ENCODE measurements at regions not wholly inside any gene's neighbourhood (a gene's known extent, or its start where the extent isn't known, plus 50 kb on each side); places are given as distances from the start of the nearest gene placed in this dataset.

DNA sequence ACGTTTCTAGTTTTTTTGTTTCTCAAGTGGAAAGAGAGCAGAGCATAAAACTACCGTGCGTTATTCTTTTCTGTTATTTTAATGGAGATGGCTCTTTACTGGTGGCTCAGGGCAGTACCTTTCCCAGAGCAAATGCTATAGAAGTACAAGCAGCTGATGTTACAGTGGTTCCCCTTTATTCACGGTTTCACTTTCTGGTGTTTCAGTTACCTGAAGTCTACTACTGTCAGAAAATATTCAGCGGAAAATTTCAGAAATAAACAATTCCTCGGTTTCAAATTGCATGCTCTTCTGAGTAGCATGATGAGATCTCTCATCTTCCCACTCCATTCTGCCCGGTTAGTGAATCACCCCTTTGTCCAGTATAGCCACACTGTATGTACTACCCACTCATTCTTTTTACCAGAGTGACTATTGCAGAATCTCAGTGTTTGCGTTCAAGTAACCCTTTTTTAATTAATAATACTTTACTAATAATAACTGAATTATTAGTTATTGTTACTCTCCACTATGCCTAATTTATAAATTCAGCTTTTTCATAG, 597.5 kb upstream of the ROBO2 start:
- FAIRE-seq = no peak
- no peak for TF ChIP-seq POLR2A (IDR thresholded peaks at IDR 0.05; ENCODE audit: low read depth, low read length)
- no peak for TF ChIP-seq POLR2AphosphoS5 (IDR thresholded peaks at IDR 0.05; ENCODE audit: low read depth, low read length)
- no peak for TF ChIP-seq TAF1 (IDR thresholded peaks at IDR 0.05; ENCODE audit: low read depth, low read length)
- no peak for TF ChIP-seq POU2F2 (IDR thresholded peaks at IDR 0.05; ENCODE audit: low read depth, low read length)
- no peak for TF ChIP-seq SPI1 (IDR thresholded peaks at IDR 0.05; ENCODE audit: low read depth, low read length)
- TF ChIP-seq PAX5 (IDR thresholded peaks at IDR 0.05; ENCODE audit: insufficient read depth, low read length, severe bottlenecking) = no peak
- no peak for DNase-seq (ENCODE audit: insufficient read length, low spot score)

DNA sequence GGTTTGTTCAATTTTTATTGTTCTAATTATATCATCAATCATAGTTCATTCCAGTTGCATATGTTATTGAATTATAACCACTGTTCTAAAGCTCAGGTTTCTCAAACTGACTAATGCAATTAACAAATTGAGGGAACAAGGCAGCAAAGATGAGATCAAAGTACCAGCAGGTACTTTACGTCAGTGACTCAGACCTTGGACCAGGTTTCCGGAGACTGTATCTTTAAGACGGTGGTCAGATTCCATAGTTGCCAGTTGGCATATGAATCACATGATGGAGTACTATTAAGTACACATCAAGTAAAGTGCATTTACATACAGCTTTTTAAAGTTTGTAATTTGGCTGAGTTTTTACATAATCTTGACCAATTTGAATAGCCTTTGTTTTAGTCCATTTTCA, 583.6 kb upstream of the ROBO2 start:
- TF ChIP-seq PAX5 (IDR thresholded peaks at IDR 0.05; ENCODE audit: insufficient read depth, low read length, severe bottlenecking) (no peak), SPI1 (IDR thresholded peaks at IDR 0.05; ENCODE audit: low read depth, low read length) (no peak), POLR2A (IDR thresholded peaks at IDR 0.05; ENCODE audit: low read depth, low read length) (no peak), POU2F2 (IDR thresholded peaks at IDR 0.05; ENCODE audit: low read depth, low read length) (no peak), TAF1 (IDR thresholded peaks at IDR 0.05; ENCODE audit: low read depth, low read length) (no peak), POLR2AphosphoS5 (IDR thresholded peaks at IDR 0.05; ENCODE audit: low read depth, low read length) (no peak)
- FAIRE-seq (no peak), DNase-seq (ENCODE audit: insufficient read length, low spot score) (no peak)

DNA sequence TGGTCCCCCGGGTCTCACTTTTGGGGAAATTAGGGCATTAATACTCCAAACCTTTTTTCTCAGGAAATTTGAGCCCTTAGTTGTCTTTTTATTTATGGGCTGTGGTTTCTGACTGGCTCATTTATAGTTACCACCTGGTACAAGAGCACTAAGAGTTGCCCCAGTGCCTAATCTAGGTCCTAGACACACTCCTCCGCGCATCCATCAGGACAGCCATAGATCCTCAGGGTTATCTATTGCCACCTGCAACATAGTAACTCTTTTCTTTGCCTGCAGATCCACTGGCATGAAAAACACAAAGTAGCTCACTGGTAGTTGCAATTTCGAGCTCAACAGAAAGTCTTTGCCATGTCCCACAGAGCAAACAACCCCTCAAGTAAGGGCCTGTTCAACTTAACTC, 576.4 kb upstream of the ROBO2 start:
- no peak for TF ChIP-seq POLR2A (IDR thresholded peaks at IDR 0.05; ENCODE audit: low read depth, low read length)
- TF ChIP-seq POU2F2 (IDR thresholded peaks at IDR 0.05; ENCODE audit: low read depth, low read length) = no peak
- TF ChIP-seq PAX5 (IDR thresholded peaks at IDR 0.05; ENCODE audit: insufficient read depth, low read length, severe bottlenecking) = no peak
- TF ChIP-seq TAF1 (IDR thresholded peaks at IDR 0.05; ENCODE audit: low read depth, low read length) = no peak
- no peak for TF ChIP-seq SPI1 (IDR thresholded peaks at IDR 0.05; ENCODE audit: low read depth, low read length)
- no peak for TF ChIP-seq POLR2AphosphoS5 (IDR thresholded peaks at IDR 0.05; ENCODE audit: low read depth, low read length)
- DNase-seq (ENCODE audit: insufficient read length, low spot score) (no peak), FAIRE-seq (no peak)

DNA sequence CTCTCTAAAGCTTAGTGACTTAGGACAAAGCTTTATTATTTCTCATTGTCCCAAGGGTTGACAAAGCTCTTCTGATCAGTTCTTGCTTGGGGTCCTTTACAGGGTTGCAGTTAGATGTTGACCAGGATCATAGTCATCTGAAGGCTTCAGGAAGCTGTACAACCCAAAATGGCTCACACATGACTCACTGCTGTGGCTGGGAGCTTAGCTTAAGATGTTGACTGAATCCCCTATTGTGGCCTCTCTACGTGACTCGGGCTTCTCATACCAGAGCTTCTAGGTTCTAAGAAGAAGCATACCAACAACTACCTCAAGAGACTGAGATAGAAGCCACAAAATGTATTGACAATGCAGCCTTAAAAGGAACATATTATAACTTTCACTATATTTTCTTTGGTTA, 569.6 kb upstream of the ROBO2 start:
- FAIRE-seq (no peak), DNase-seq (ENCODE audit: insufficient read length, low spot score) (no peak)

DNA sequence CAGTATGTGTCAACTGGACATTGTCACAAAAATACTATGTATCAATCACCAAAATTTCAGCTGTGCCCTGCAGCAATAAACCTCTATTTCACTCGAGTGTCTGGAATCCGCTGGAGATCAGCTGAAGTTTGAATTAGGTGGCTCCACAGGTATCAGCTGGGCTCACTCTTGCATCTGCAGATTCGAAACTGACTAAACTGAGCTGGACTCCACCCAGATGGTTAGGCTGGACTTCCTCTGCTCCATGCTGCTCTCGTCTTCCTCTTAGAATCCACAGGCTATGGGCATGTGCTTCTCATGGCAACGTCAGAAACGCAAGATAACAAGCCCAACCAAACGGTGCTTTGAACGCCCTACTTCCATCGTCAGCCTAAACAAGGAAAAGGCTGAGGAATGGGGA, 565.3 kb upstream of the ROBO2 start:
- TF ChIP-seq POU2F2 (IDR thresholded peaks at IDR 0.05; ENCODE audit: low read depth, low read length) (no peak), SPI1 (IDR thresholded peaks at IDR 0.05; ENCODE audit: low read depth, low read length) (no peak), POLR2A (IDR thresholded peaks at IDR 0.05; ENCODE audit: low read depth, low read length) (no peak), PAX5 (IDR thresholded peaks at IDR 0.05; ENCODE audit: insufficient read depth, low read length, severe bottlenecking) (no peak), POLR2AphosphoS5 (IDR thresholded peaks at IDR 0.05; ENCODE audit: low read depth, low read length) (no peak), TAF1 (IDR thresholded peaks at IDR 0.05; ENCODE audit: low read depth, low read length) (no peak)
- no peak for FAIRE-seq
- no peak for DNase-seq (ENCODE audit: insufficient read length, low spot score)

More for the DNA sequence above, 569.6 kb upstream of the ROBO2 start:
- TF ChIP-seq PAX5 (IDR thresholded peaks at IDR 0.05; ENCODE audit: insufficient read depth, low read length, severe bottlenecking) (no peak), POLR2AphosphoS5 (IDR thresholded peaks at IDR 0.05; ENCODE audit: low read depth, low read length) (no peak), SPI1 (IDR thresholded peaks at IDR 0.05; ENCODE audit: low read depth, low read length) (no peak), POLR2A (IDR thresholded peaks at IDR 0.05; ENCODE audit: low read depth, low read length) (no peak), TAF1 (IDR thresholded peaks at IDR 0.05; ENCODE audit: low read depth, low read length) (no peak), POU2F2 (IDR thresholded peaks at IDR 0.05; ENCODE audit: low read depth, low read length) (no peak)

DNA sequence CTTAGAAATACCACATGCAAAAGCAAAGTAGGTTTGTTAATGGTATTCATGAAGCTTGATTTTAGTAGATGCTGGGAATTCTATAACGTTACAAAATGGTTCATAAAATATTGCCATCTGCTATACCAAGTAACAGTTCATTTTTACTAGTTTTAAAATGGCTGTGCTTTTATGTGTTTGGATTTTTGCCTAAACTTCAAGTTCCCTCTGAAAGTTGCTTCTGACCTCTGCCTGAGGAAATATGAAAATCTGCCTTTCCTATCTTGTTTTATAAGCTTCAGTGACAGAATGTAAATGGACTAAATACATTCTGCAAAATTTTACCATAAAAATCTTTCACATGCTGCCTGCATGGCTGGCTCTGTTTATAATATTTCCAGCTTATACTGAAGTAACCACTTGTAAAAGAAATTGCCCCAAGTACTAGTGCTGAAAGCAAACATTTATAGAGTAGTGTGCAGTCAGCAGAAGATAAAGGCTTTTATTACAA, 560.7 kb upstream of the ROBO2 start:
- TF ChIP-seq POLR2AphosphoS5 (IDR thresholded peaks at IDR 0.05; ENCODE audit: low read depth, low read length) (no peak), TAF1 (IDR thresholded peaks at IDR 0.05; ENCODE audit: low read depth, low read length) (no peak), POLR2A (IDR thresholded peaks at IDR 0.05; ENCODE audit: low read depth, low read length) (no peak), PAX5 (IDR thresholded peaks at IDR 0.05; ENCODE audit: insufficient read depth, low read length, severe bottlenecking) (no peak), SPI1 (IDR thresholded peaks at IDR 0.05; ENCODE audit: low read depth, low read length) (no peak), POU2F2 (IDR thresholded peaks at IDR 0.05; ENCODE audit: low read depth, low read length) (no peak)
- DNase-seq (ENCODE audit: insufficient read length, low spot score) (no peak), FAIRE-seq (no peak)

DNA sequence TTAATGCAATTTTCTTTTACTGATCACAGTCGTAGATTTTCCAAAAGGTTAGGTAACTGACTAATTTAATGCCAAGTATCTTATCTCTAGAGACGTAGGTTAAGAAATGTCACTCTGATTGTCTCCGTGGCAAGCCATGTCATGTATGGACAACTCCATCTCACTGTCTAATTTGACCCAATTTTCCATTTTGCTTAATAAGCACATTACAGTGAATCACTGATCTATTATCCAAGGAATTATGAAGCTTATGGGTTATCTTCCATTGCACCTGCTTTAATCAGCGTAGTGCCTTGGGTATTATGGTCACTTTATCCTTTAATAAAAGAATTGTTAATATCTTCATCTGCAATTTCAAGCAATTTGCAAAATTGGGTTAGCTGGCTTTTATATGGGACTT, 557.4 kb upstream of the ROBO2 start:
- TF ChIP-seq SPI1 (IDR thresholded peaks at IDR 0.05; ENCODE audit: low read depth, low read length) (no peak), POLR2AphosphoS5 (IDR thresholded peaks at IDR 0.05; ENCODE audit: low read depth, low read length) (no peak), POLR2A (IDR thresholded peaks at IDR 0.05; ENCODE audit: low read depth, low read length) (no peak), PAX5 (IDR thresholded peaks at IDR 0.05; ENCODE audit: insufficient read depth, low read length, severe bottlenecking) (no peak), POU2F2 (IDR thresholded peaks at IDR 0.05; ENCODE audit: low read depth, low read length) (no peak), TAF1 (IDR thresholded peaks at IDR 0.05; ENCODE audit: low read depth, low read length) (no peak)
- FAIRE-seq = no peak

DNA sequence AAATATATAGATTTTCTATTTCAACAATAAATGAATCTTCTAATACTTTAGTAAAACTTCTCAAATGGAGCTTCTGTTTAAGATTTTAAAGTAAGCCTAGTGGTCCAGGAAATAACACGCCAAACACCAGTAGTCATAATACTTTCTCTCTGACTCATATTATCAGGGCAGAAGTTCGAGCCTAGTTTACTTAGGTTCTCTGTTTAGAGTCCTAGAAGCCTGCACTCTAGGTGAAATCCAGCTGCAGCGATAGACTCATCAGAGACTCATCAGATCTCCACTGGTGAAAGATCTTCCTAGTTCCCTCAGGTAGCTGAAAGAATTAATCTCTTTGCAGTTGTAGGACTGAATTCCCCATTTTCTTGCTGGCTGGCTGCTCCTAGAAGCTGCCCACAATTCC, 552.5 kb upstream of the ROBO2 start:
- TF ChIP-seq POLR2AphosphoS5 (IDR thresholded peaks at IDR 0.05; ENCODE audit: low read depth, low read length) (no peak), POLR2A (IDR thresholded peaks at IDR 0.05; ENCODE audit: low read depth, low read length) (no peak), POU2F2 (IDR thresholded peaks at IDR 0.05; ENCODE audit: low read depth, low read length) (no peak), PAX5 (IDR thresholded peaks at IDR 0.05; ENCODE audit: insufficient read depth, low read length, severe bottlenecking) (no peak), SPI1 (IDR thresholded peaks at IDR 0.05; ENCODE audit: low read depth, low read length) (no peak)
- FAIRE-seq (no peak), DNase-seq (ENCODE audit: insufficient read length, low spot score) (no peak)

More for the DNA sequence above, 557.4 kb upstream of the ROBO2 start:
- DNase-seq (ENCODE audit: insufficient read length, low spot score) = no peak

DNA sequence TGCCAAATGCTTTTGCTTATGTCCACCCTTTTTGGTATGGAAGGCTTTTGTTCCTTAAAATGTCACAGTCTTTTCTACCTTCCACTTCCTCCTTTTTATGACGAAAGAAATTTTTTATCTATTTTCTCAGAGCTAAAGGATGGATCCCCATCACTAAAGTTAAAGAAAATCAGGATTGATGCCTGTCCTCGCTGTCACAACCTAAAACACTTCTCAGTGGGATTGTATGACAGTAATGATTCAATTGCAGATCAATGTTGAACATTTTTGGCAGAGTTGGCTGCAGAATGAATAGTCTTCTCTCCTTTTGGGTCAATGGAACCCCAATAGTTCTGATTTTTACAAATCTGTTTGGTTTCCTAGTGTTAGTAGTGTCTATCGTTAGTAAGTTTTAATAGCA, 549.8 kb upstream of the ROBO2 start:
- DNase-seq (ENCODE audit: insufficient read length, low spot score) (no peak), FAIRE-seq (no peak)
- TF ChIP-seq POU2F2 (IDR thresholded peaks at IDR 0.05; ENCODE audit: low read depth, low read length) (no peak), TAF1 (IDR thresholded peaks at IDR 0.05; ENCODE audit: low read depth, low read length) (no peak), SPI1 (IDR thresholded peaks at IDR 0.05; ENCODE audit: low read depth, low read length) (peak; percentile 14; the same call in 1 of the 2 replicates), POLR2AphosphoS5 (IDR thresholded peaks at IDR 0.05; ENCODE audit: low read depth, low read length) (no peak)

DNA sequence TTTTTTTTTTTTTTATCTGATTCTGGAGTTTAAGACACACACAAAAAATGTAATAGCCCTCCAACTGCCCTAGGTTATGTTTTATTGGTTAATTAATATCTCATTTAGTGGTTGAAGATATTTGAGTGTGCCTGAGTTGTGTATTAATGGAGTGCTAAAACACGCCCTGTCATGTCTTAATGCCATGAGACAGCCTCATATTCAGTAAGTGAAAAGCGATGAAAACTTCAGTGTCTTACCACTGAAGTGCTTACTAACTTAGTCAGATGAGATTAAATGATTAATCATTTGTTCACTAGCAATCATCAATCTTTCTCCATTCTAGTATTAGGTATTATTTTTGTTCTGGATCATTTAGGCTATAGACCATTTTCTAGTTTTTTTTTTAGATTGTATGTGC, 544.7 kb upstream of the ROBO2 start:
- no peak for DNase-seq (ENCODE audit: insufficient read length, low spot score)
- FAIRE-seq = no peak
- TF ChIP-seq SPI1 (IDR thresholded peaks at IDR 0.05; ENCODE audit: low read depth, low read length) (no peak), POLR2AphosphoS5 (IDR thresholded peaks at IDR 0.05; ENCODE audit: low read depth, low read length) (no peak), POU2F2 (IDR thresholded peaks at IDR 0.05; ENCODE audit: low read depth, low read length) (no peak), POLR2A (IDR thresholded peaks at IDR 0.05; ENCODE audit: low read depth, low read length) (no peak), TAF1 (IDR thresholded peaks at IDR 0.05; ENCODE audit: low read depth, low read length) (no peak), PAX5 (IDR thresholded peaks at IDR 0.05; ENCODE audit: insufficient read depth, low read length, severe bottlenecking) (no peak)
